GM19455 (cell line): ENCODE measurements at regions not wholly inside any gene's neighbourhood (a gene's known extent, or its start where the extent isn't known, plus 50 kb on each side); places are given as distances from the start of the nearest gene placed in this dataset.
"Not testable (repeated sequence)": the region's sequence is repeated elsewhere in the genome, so short reads cannot be mapped to it uniquely, and the experiment has no call there.

Experiments
- ATAC-seq: cut with Tn5 transposase; IDR thresholded peaks from one replicate; pipeline ENCODE4 v1.9.1; 2021; ENCODE audit not compliant: unreplicated experiment

GRCh38 chr1:113185463-113186104 is 112.6 kb downstream of the LRIG2 start:
- ATAC-seq: peak; percentile 97

GRCh38 chr1:113190078-113190477 is 117.1 kb downstream of the LRIG2 start:
- ATAC-seq: no peak

- no peak for ATAC-seq
Observed at GRCh38 chr1:113190930-113191329, 117.9 kb downstream of the LRIG2 start.

GRCh38 chr1:113191579-113192076 is 118.6 kb downstream of the LRIG2 start:
- ATAC-seq: peak; percentile 70

GRCh38 chr1:113192242-113192641 is 119.2 kb downstream of the LRIG2 start:
- peak; percentile 31 for ATAC-seq

- ATAC-seq: no peak
Observed at GRCh38 chr1:113192980-113193379, 120.0 kb downstream of the LRIG2 start.

GRCh38 chr1:113194846-113195830 is 122.1 kb downstream of the LRIG2 start:
- ATAC-seq: no peak

GRCh38 chr1:113197719-113198330 is 124.8 kb downstream of the LRIG2 start:
- ATAC-seq: no peak

GRCh38 chr1:113198806-113199205 is 125.8 kb downstream of the LRIG2 start:
- no peak for ATAC-seq

- ATAC-seq: no peak
Observed at GRCh38 chr1:113199760-113200455, 126.9 kb downstream of the LRIG2 start.

- no peak for ATAC-seq
Observed at GRCh38 chr1:113201560-113201959, 128.6 kb downstream of the LRIG2 start.

- ATAC-seq: no peak
Observed at GRCh38 chr1:113205980-113206766, 133.2 kb downstream of the LRIG2 start.

GRCh38 chr1:113207019-113207418 is 134.0 kb downstream of the LRIG2 start:
- no peak for ATAC-seq

- ATAC-seq: no peak
Observed at GRCh38 chr1:113207457-113207856, 134.5 kb downstream of the LRIG2 start.

GRCh38 chr1:113208425-113208824 is 135.4 kb downstream of the LRIG2 start:
- not testable (repeated sequence) for ATAC-seq

- no peak for ATAC-seq
Observed at GRCh38 chr1:113210248-113210647, 137.2 kb downstream of the LRIG2 start.

GRCh38 chr1:113211467-113211866 is 138.5 kb downstream of the LRIG2 start:
- no peak for ATAC-seq

GRCh38 chr1:113215015-113215414 is 142.0 kb downstream of the LRIG2 start:
- no peak for ATAC-seq

- ATAC-seq: no peak
Observed at GRCh38 chr1:113216664-113217063, 143.7 kb downstream of the LRIG2 start.
